ENCODE measurements at regions not wholly inside any gene's neighbourhood (a gene's known extent, or its start where the extent isn't known, plus 50 kb on each side); places are given as distances from the start of the nearest gene placed in this dataset.
A peak's percentile ranks its signal among the peaks of the same experiment; 100 is the strongest.

DNA sequence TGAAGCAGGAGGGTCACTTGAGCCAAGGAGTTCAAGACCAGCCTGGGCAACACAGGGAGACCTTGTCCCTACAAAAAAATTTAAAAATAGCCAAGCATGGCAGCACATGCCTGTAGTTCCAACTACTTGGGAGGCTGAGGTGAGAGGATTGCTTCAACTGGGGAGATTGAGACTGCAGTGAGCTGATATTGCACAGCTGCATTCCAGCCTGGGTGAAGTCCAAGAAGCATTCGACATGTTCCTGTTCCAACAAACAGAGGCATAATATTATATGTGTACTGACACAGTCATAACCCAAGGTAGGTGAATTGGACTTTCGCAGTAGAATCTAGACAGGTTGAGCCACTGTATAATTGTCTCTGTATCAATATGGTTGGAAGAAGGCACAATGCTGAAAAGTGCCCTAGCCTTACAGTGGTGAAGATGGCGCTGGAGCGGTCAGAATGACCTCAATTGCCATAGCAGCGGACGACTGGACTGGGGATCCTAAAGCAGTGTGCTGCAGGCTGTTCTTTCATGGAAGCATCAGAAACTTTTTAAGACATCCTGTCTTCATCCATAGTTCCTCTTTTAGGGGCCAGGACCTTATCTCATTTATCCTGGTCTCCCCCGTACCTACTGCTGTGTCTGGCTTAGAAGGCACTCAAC, 112.0 kb upstream of the CLDN10 start (continued):
- TF ChIP-seq, protein P1, sequence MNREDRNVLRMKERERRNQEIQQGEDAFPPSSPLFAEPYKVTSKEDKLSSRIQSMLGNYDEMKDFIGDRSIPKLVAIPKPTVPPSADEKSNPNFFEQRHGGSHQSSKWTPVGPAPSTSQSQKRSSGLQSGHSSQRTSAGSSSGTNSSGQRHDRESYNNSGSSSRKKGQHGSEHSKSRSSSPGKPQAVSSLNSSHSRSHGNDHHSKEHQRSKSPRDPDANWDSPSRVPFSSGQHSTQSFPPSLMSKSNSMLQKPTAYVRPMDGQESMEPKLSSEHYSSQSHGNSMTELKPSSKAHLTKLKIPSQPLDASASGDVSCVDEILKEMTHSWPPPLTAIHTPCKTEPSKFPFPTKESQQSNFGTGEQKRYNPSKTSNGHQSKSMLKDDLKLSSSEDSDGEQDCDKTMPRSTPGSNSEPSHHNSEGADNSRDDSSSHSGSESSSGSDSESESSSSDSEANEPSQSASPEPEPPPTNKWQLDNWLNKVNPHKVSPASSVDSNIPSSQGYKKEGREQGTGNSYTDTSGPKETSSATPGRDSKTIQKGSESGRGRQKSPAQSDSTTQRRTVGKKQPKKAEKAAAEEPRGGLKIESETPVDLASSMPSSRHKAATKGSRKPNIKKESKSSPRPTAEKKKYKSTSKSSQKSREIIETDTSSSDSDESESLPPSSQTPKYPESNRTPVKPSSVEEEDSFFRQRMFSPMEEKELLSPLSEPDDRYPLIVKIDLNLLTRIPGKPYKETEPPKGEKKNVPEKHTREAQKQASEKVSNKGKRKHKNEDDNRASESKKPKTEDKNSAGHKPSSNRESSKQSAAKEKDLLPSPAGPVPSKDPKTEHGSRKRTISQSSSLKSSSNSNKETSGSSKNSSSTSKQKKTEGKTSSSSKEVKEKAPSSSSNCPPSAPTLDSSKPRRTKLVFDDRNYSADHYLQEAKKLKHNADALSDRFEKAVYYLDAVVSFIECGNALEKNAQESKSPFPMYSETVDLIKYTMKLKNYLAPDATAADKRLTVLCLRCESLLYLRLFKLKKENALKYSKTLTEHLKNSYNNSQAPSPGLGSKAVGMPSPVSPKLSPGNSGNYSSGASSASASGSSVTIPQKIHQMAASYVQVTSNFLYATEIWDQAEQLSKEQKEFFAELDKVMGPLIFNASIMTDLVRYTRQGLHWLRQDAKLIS (CRISPR knock-in tag; IDR thresholded peaks at IDR 0.05): no peak
- peak; percentile 38; the same call in 1 of the 2 replicates for TF ChIP-seq CTBP1 (IDR thresholded peaks at IDR 0.05; ENCODE audit: borderline replicate concordance)
- no peak for TF ChIP-seq LEF1 (IDR thresholded peaks at IDR 0.05)
- TF ChIP-seq GTF2E2 (tag; IDR thresholded peaks at IDR 0.05): no peak
- TF ChIP-seq, protein P2, sequence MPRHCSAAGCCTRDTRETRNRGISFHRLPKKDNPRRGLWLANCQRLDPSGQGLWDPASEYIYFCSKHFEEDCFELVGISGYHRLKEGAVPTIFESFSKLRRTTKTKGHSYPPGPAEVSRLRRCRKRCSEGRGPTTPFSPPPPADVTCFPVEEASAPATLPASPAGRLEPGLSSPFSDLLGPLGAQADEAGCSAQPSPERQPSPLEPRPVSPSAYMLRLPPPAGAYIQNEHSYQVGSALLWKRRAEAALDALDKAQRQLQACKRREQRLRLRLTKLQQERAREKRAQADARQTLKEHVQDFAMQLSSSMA (CRISPR knock-in tag; IDR thresholded peaks at IDR 0.05): no peak
- no peak for TF ChIP-seq TCF7 (IDR thresholded peaks at IDR 0.05; ENCODE audit: borderline replicate concordance)
- TF ChIP-seq, protein P3, sequence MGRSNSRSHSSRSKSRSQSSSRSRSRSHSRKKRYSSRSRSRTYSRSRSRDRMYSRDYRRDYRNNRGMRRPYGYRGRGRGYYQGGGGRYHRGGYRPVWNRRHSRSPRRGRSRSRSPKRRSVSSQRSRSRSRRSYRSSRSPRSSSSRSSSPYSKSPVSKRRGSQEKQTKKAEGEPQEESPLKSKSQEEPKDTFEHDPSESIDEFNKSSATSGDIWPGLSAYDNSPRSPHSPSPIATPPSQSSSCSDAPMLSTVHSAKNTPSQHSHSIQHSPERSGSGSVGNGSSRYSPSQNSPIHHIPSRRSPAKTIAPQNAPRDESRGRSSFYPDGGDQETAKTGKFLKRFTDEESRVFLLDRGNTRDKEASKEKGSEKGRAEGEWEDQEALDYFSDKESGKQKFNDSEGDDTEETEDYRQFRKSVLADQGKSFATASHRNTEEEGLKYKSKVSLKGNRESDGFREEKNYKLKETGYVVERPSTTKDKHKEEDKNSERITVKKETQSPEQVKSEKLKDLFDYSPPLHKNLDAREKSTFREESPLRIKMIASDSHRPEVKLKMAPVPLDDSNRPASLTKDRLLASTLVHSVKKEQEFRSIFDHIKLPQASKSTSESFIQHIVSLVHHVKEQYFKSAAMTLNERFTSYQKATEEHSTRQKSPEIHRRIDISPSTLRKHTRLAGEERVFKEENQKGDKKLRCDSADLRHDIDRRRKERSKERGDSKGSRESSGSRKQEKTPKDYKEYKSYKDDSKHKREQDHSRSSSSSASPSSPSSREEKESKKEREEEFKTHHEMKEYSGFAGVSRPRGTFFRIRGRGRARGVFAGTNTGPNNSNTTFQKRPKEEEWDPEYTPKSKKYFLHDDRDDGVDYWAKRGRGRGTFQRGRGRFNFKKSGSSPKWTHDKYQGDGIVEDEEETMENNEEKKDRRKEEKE (IDR thresholded peaks at IDR 0.05; ENCODE audit: borderline replicate concordance in 1 of 2, control insufficient read depth in 1 of 2, low read depth in 2 of 2, low read length in 1 of 2): no peak
- TF ChIP-seq TARDBP (IDR thresholded peaks at IDR 0.05): no peak
- TF ChIP-seq MAFK (IDR thresholded peaks at IDR 0.05; ENCODE audit: low read length): no peak
- TF ChIP-seq, protein P4, sequence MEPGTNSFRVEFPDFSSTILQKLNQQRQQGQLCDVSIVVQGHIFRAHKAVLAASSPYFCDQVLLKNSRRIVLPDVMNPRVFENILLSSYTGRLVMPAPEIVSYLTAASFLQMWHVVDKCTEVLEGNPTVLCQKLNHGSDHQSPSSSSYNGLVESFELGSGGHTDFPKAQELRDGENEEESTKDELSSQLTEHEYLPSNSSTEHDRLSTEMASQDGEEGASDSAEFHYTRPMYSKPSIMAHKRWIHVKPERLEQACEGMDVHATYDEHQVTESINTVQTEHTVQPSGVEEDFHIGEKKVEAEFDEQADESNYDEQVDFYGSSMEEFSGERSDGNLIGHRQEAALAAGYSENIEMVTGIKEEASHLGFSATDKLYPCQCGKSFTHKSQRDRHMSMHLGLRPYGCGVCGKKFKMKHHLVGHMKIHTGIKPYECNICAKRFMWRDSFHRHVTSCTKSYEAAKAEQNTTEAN (CRISPR knock-in tag; IDR thresholded peaks at IDR 0.05): no peak
